AG04450 (cell line): ENCODE measurements at regions not wholly inside any gene's neighbourhood (a gene's known extent, or its start where the extent isn't known, plus 50 kb on each side); places are given as distances from the start of the nearest gene placed in this dataset.

Experiments
- CTCF ChIA-PET: fragments of 300-600, 350-600 bp; formaldehyde crosslinking; extraction: SDS; loops from one replicate; lab custom pipeline; 2022; ENCODE audit warnings: antibody characterized with exemption, inconsistent platforms; lab: Charles Lee
- POLR2A ChIA-PET: fragments of 350-600 bp; formaldehyde crosslinking; extraction: SDS; loops from one replicate; lab custom pipeline; 2021; ENCODE audit warnings: antibody characterized with exemption, inconsistent platforms; lab: Yijun Ruan, JAX
- DNase-seq: peaks from one replicate; pipeline ENCODE4 v3.0.0-alpha.2; 2011; ENCODE audit warnings: low read depth, low spot score
- H3K27ac ChIP-seq: one replicate; pipeline ENCODE4 v1.5.1; 2012; ENCODE audit warnings: low read depth, low read length, control low read depth
- H3K27me3 ChIP-seq: one replicate; pipeline ENCODE4 v1.6.0; 2012; ENCODE audit warnings: low read length; ENCODE audit not compliant: control insufficient read depth, insufficient read depth
- H3K4me3 ChIP-seq: 2 replicates; pipeline ENCODE4 v1.5.1; 2011; ENCODE audit warnings: mild to moderate bottlenecking, low read depth, low read length, control low read depth
- H3K9me3 ChIP-seq: 2 replicates; pipeline ENCODE4 v1.5.1; 2012; ENCODE audit warnings: low read length; ENCODE audit not compliant: control insufficient read depth, insufficient read depth
- CTCF ChIP-seq: IDR thresholded peaks from 2 replicates; pipeline ENCODE4 v1.5.1; 2011; ENCODE audit warnings: low read depth, low read length, control low read depth, inconsistent platforms

GRCh38 chr14:23828616-23829015 is 125.0 kb upstream of the DHRS4 start:
- DNase-seq, result no peak
- peaks cover 14% of the 10 kb centered on the region for H3K27me3 ChIP-seq
- no peaks in the 10 kb centered on the region for H3K9me3 ChIP-seq
- no peak overlapping the region for H3K4me3 ChIP-seq
- no peak for TF ChIP-seq CTCF
- H3K27ac ChIP-seq, result no peak overlapping the region
- ChIA-PET CTCF (no interaction called here), POLR2A (no interaction called here)

- ChIA-PET POLR2A (interaction anchor here (0.5 kb wide), 1 partner anchor 478 kb away, joined by 3 read pairs; no protein-coding TSS in a partner anchor), CTCF (interaction anchor here (1.5 kb wide), 1 partner anchor 198 kb away, joined by 6 read pairs; no protein-coding TSS in a partner anchor)
- peak; percentile 23 for DNase-seq
- Histone ChIP-seq H3K4me3 (no peak overlapping the region), H3K27ac (no peak overlapping the region), H3K9me3 (no peaks in the 10 kb centered on the region), H3K27me3 (peaks cover 14% of the 10 kb centered on the region)
- TF ChIP-seq CTCF, result no peak
Observed at GRCh38 chr14:23829736-23830471, 123.7 kb upstream of the DHRS4 start.

GRCh38 chr14:23831596-23831995 is 122.0 kb upstream of the DHRS4 start:
- Histone ChIP-seq H3K27me3 (peaks cover 7% of the 10 kb centered on the region), H3K9me3 (no peaks in the 10 kb centered on the region), H3K4me3 (no peak overlapping the region), H3K27ac (no peak overlapping the region)
- ChIA-PET CTCF (interaction anchor here (1.0 to 1.5 kb wide), 2 partner anchors 199 to 200 kb away, joined by 3 to 6 read pairs; no protein-coding TSS in a partner anchor), POLR2A (no interaction called here)
- TF ChIP-seq CTCF, result no peak
- DNase-seq, result no peak

GRCh38 chr14:23861666-23862065 is 91.9 kb upstream of the DHRS4 start:
- no peak for DNase-seq
- no peaks in the 10 kb centered on the region for H3K27me3 ChIP-seq
- TF ChIP-seq CTCF, result no peak
- H3K27ac ChIP-seq, result no peak overlapping the region
- ChIA-PET CTCF (no interaction called here), POLR2A (no interaction called here)
- no peaks in the 10 kb centered on the region for H3K9me3 ChIP-seq
- H3K4me3 ChIP-seq, result no peak overlapping the region

- POLR2A ChIA-PET, result no interaction called here
- no peak for TF ChIP-seq CTCF
- Histone ChIP-seq H3K27ac (no peak overlapping the region), H3K4me3 (no peak overlapping the region), H3K27me3 (no peaks in the 10 kb centered on the region), H3K9me3 (no peaks in the 10 kb centered on the region)
- CTCF ChIA-PET, result no interaction called here
- no peak for DNase-seq
Observed at GRCh38 chr14:23862513-23862912, 91.1 kb upstream of the DHRS4 start.
